Parathyroid adenoma (tissue), 2 donors: ENCODE measurements at regions not wholly inside any gene's neighbourhood (a gene's known extent, or its start where the extent isn't known, plus 50 kb on each side); places are given as distances from the start of the nearest gene placed in this dataset.
"Not testable (repeated sequence)": the region's sequence is repeated elsewhere in the genome, so short reads cannot be mapped to it uniquely, and the experiment has no call there.

ENCODE experiments used
- H2AFZ ChIP-seq: fragments of 300-600 bp; sonication (generic); one replicate; pipeline ENCODE4 v1.7.0; 2017; ENCODE audit warnings: antibody characterized with exemption, mild to moderate bottlenecking
- H3K27ac ChIP-seq: fragments of 300-600 bp; sonication (generic); one replicate; pipeline ENCODE4 v1.7.0; 2017
- H3K27me3 ChIP-seq: fragments of 300-600 bp; sonication (generic); one replicate; pipeline ENCODE4 v1.7.0; 2017; ENCODE audit warnings: low read length; ENCODE audit not compliant: control insufficient read depth, insufficient read depth
- H3K36me3 ChIP-seq: fragments of 300-600 bp; sonication (generic); one replicate; pipeline ENCODE4 v1.7.0; 2017; ENCODE audit warnings: low read length; ENCODE audit not compliant: control insufficient read depth, insufficient read depth
- H3K4me1 ChIP-seq: fragments of 300-600 bp; sonication (generic); one replicate; pipeline ENCODE4 v1.7.0; 2017; ENCODE audit warnings: control low read depth
- H3K4me2 ChIP-seq: fragments of 300-600 bp; sonication (generic); one replicate; pipeline ENCODE4 v1.7.0; 2017; ENCODE audit warnings: low read length
- H3K4me3 ChIP-seq: fragments of 300-600 bp; sonication (generic); one replicate; pipeline ENCODE4 v1.7.0; 2017; ENCODE audit warnings: low read depth, low read length
- H3K79me2 ChIP-seq: fragments of 300-600 bp; sonication (generic); one replicate; pipeline ENCODE4 v1.7.0; 2017; ENCODE audit warnings: control low read depth
- H3K9ac ChIP-seq: fragments of 300-600 bp; sonication (generic); one replicate; pipeline ENCODE4 v1.7.0; 2017; ENCODE audit warnings: mild to moderate bottlenecking
- H3K9me3 ChIP-seq: fragments of 300-600 bp; sonication (generic); one replicate; pipeline ENCODE4 v1.7.0; 2017; ENCODE audit warnings: low read length; ENCODE audit not compliant: control insufficient read depth
- TF ChIP-seq, protein P1 (sequence below): fragments of 300-600 bp; sonication (generic); IDR thresholded peaks from one replicate; pipeline ENCODE4 v1.7.0; 2017; ENCODE audit warnings: antibody characterized with exemption, mild to moderate bottlenecking
- donor health status: primary hyperparathyroidism.

DNA sequence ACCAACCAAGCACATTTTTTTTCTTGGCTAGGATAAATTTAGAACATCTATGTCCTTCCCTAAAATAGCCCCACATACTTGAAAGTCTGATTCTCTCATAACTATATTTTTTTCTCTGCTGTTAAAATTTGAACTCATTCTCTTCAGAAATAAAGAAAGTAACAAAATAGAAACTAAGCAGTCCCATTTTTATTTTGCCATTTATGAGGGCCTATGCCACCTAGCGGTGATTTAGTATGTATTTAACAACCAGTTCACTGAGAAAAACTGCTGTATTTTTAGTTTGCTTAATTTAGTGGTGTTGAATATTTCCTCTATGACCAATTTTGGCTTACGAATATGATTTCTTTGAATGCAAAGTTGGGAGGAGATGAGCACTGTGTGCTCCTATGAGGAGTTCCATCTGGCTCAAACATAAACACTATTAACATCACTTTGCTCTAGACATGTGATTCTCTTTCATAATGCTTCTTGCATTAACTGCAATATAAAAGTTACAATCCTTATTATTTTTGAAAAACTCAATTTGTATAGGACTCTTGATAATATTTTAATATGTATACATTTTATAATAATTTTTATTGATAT, 116.6 kb downstream of the SYT15B start:
- H3K9me3 ChIP-seq, H3K9ac ChIP-seq, H3K27me3 ChIP-seq, H3K4me3 ChIP-seq, H3K4me2 ChIP-seq, H3K4me1 ChIP-seq, H3K79me2 ChIP-seq, H3K36me3 ChIP-seq, H3K27ac ChIP-seq, H2AFZ ChIP-seq: not testable (repeated sequence)
- TF ChIP-seq, protein P1, sequence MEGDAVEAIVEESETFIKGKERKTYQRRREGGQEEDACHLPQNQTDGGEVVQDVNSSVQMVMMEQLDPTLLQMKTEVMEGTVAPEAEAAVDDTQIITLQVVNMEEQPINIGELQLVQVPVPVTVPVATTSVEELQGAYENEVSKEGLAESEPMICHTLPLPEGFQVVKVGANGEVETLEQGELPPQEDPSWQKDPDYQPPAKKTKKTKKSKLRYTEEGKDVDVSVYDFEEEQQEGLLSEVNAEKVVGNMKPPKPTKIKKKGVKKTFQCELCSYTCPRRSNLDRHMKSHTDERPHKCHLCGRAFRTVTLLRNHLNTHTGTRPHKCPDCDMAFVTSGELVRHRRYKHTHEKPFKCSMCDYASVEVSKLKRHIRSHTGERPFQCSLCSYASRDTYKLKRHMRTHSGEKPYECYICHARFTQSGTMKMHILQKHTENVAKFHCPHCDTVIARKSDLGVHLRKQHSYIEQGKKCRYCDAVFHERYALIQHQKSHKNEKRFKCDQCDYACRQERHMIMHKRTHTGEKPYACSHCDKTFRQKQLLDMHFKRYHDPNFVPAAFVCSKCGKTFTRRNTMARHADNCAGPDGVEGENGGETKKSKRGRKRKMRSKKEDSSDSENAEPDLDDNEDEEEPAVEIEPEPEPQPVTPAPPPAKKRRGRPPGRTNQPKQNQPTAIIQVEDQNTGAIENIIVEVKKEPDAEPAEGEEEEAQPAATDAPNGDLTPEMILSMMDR = peak; percentile 48

DNA sequence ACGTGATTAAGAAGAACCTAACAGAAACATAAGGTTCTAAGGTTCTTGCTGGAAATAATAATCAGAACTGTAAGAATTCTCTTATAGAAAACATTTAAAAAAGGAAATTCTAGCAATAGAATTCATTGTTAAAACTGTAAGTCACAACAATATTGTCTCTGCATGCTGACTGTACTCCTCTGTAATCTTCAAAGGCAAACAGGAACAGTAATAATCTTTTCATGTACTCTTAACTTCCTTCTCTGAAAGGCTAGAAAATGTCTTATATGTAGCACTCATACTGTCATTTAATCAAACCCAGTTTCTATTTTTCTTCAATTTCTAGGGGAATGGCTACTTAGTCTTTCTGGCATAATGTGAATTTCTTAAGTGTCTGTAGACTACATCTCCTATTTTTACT, 103.5 kb upstream of the AGAP9 start:
- not testable (repeated sequence) for H2AFZ ChIP-seq, H3K4me2 ChIP-seq

DNA sequence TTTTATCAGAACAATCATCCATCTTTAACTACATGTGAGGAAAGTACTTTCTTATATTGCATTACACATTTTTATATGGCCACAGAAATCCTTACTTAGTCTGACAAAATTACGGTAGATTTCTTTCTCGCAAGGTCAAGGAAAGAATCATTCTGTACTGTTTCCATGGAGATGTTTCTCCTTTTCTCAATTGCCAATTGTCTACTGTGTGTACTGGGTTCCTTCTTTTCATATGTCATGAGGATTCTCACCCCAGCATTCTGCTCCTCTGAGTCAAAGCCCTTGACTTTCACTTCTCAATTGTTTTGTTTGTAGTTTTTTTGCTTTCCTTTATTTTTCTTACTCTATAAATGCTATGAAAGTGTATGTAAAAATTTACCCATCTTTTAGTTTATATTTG, 99.3 kb upstream of the AGAP9 start:
- not testable (repeated sequence) for H3K4me2 ChIP-seq, H3K27me3 ChIP-seq, H3K79me2 ChIP-seq, H3K36me3 ChIP-seq, H2AFZ ChIP-seq, H3K4me3 ChIP-seq, H3K27ac ChIP-seq, H3K9me3 ChIP-seq, H3K4me1 ChIP-seq, H3K9ac ChIP-seq

More for the DNA sequence above, 103.5 kb upstream of the AGAP9 start:
- H3K36me3 ChIP-seq, H3K9ac ChIP-seq, H3K4me3 ChIP-seq, H3K9me3 ChIP-seq, H3K79me2 ChIP-seq, H3K27me3 ChIP-seq, H3K4me1 ChIP-seq, H3K27ac ChIP-seq: not testable (repeated sequence)

DNA sequence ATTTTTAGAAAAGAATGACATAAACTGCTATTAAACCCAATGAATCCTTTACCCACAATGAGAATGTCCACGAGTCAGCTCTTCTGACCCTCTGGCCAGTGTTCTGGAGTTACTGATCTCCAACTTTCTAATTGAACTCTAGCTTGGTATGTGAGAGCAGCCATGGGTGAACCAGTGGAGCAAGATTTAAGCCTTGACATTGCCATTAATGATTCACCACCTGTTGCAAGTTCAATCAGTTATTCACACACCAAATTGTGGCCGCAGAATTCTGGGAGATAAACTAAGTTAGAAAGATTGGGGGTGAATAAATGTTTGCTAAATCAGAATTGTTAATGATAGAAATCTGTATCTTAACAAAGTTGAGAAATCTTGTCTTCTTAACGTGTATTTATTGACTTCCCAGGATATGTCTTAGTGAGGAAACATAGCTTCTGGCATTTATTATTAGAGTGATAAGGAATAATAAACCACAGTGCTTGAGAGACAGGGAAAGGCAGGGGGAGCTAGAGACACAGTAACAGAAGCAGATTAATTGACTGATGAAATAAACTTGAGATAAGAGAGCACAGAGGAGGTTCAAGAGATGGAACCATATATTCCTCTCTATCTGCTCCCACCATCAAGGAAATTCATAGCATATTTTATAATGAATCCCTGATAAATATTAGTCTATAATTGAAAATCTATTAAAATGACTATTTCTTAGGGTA, 96.0 kb upstream of the AGAP9 start:
- H3K27me3 ChIP-seq, H3K4me2 ChIP-seq, H3K27ac ChIP-seq, H3K36me3 ChIP-seq, H3K4me1 ChIP-seq, H2AFZ ChIP-seq, H3K9ac ChIP-seq, H3K4me3 ChIP-seq, H3K9me3 ChIP-seq, H3K79me2 ChIP-seq: not testable (repeated sequence)

DNA sequence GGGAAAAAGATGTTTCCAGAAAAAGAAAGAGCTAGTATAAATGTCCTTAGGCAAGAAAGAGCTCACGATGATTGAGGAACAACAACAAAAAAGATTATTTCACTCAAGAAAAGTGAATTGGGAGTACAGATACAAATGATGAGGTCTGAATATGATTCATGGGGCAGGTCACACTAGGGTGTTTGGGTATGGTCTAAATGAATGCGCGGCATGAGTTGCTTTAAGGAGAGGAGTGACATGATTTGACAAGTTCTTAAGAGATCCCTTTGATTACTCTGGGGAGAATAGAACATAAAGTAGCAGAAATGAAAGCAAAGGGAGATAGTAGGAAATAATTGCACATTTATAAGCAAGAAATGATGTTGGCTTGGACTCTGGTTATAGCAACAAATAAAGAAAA, 85.9 kb upstream of the AGAP9 start:
- not testable (repeated sequence) for H2AFZ ChIP-seq, H3K9me3 ChIP-seq, H3K27me3 ChIP-seq, H3K27ac ChIP-seq, H3K36me3 ChIP-seq, H3K4me2 ChIP-seq, H3K4me3 ChIP-seq, H3K4me1 ChIP-seq, H3K79me2 ChIP-seq, H3K9ac ChIP-seq

DNA sequence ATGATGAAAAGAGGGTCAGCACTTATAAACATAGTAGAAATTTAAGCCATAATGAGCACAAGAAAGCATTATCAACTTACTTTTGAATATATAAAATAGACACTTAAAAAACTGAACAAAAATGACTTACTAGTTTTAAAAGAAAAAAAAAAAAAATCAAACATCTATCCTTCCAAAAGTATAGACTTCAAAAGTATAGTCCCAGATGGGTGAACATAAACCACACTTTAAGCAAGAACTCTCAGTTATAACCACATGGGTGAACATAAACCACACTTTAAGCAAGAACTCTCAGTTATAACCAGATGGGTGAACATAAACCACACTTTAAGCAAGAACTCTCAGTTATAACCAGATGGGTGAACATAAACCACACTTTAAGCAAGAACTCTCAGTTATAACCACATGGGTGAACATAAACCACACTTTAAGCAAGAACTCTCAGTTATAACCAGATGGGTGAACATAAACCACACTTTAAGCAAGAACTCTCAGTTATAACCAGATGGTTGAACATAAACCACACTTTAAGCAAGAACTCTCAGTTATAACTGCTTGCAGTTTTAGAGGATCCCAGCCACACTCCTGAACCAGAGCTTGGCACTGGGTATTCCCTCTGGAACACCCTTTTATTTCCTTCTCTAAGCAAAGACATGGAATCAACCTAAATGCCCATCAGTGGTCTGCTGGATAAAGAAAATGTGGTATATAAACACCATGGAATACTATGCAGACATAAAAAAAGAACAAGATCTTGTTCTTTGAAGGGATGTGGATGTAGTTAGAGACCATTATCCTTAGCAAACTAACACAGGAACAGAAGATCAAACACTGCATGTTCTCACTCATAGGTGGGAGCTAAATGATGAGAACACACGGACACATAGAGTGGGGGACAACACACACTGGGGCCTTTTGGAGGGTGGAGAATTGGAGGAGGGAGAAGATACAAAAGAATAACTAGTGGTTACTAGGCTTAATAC, 82.6 kb upstream of the AGAP9 start:
- H3K4me3 ChIP-seq, H3K27me3 ChIP-seq, H3K4me1 ChIP-seq, H3K9ac ChIP-seq, H3K27ac ChIP-seq, H3K4me2 ChIP-seq, H2AFZ ChIP-seq, H3K9me3 ChIP-seq, H3K79me2 ChIP-seq, H3K36me3 ChIP-seq: not testable (repeated sequence)

DNA sequence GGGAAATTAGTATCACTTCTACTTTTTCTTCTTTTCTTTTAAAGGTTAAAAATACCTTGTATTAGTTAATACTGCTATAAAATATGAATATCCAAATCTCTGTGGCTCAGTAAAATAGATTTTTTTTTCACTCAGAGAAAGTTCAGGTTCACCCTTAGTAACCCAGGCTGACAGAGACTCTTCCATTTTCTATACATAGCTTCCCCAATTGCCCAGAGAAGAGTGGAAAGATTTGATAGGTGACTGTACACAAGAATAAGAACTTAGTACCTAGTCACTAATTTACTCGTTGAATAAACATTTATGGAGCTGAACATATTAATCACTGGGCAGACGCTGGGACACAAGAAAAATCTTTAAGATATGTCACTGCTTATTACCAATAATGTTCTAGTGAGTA, 77.2 kb upstream of the AGAP9 start:
- H3K27ac ChIP-seq, H3K36me3 ChIP-seq, H3K27me3 ChIP-seq, H3K9me3 ChIP-seq, H2AFZ ChIP-seq, H3K79me2 ChIP-seq, H3K4me2 ChIP-seq, H3K4me1 ChIP-seq, H3K9ac ChIP-seq, H3K4me3 ChIP-seq: not testable (repeated sequence)

DNA sequence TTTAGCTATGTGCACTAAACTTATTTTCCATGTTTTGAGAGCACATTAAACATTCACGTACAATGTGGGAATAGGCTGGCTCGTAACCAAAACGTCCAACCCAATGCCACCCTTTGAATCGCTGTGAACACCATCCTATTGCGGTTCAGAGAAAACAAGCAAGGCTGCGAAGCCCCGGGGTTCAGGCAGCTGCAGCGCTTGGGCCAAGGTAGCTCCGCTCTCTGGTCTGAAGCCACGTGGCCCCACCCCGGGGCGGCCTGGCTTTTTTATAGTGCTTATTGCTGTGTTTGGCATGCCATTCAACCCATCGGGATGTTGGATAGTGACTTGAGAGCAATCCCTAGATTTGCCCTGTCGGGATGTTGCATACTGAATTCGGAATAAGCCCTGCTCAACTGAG, 76.7 kb upstream of the AGAP9 start:
- not testable (repeated sequence) for H3K27ac ChIP-seq, H3K4me1 ChIP-seq, H3K27me3 ChIP-seq, H3K9me3 ChIP-seq, H3K9ac ChIP-seq, H3K36me3 ChIP-seq, H3K79me2 ChIP-seq, H3K4me2 ChIP-seq, H2AFZ ChIP-seq, H3K4me3 ChIP-seq

DNA sequence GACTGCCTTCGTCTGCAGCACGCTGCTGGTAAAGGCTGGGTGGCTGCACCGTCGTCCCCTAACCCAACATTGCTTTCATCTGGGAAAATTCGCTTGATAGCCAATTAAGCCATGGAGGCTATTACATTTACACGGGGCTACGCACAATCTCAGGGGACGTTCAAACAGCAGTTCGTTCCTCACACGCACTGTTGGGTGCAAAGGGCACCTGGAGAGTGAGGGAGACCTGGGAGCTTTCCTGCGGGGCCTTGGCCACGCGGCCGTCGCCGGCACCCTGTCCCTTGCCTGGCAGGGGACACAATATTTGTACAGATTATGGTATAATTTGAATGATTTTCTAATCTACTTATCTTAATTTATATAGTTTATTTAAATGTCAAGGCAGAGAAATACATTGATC, 76.2 kb upstream of the AGAP9 start:
- H3K4me3 ChIP-seq, H3K4me2 ChIP-seq, H3K79me2 ChIP-seq: not testable (repeated sequence)

DNA sequence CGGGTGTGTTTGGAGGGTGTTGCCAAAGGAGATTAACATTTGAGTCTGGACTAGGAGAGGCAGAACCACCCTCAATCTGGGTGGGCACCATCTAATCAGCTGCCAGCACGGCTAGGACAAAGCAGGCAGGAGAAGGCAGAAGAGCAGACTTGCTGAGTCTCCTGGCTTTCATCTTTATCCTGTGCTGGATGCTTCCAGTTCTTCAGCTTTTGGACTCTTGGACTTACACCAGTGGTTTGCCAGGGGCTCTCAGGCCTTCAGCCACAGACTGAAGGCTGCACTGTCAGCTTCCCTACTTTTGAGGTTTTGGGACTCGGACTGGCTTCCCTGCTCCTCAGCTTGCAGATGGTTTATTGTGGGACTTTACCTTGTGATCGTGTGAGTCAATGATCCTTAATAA, 70.4 kb upstream of the AGAP9 start:
- H3K9ac ChIP-seq, H2AFZ ChIP-seq, H3K79me2 ChIP-seq, H3K27ac ChIP-seq, H3K4me1 ChIP-seq, H3K36me3 ChIP-seq, H3K4me3 ChIP-seq, H3K4me2 ChIP-seq, H3K9me3 ChIP-seq, H3K27me3 ChIP-seq: not testable (repeated sequence)

More for the DNA sequence above, 76.2 kb upstream of the AGAP9 start:
- H3K36me3 ChIP-seq, H3K9me3 ChIP-seq, H3K27ac ChIP-seq, H2AFZ ChIP-seq, H3K4me1 ChIP-seq, H3K9ac ChIP-seq, H3K27me3 ChIP-seq: not testable (repeated sequence)
